Muscle layer of colon (tissue), 2 donors: ENCODE measurements at regions not wholly inside any gene's neighbourhood (a gene's known extent, or its start where the extent isn't known, plus 50 kb on each side); places are given as distances from the start of the nearest gene placed in this dataset.
"Not testable (repeated sequence)": the region's sequence is repeated elsewhere in the genome, so short reads cannot be mapped to it uniquely, and the experiment has no call there.

ENCODE experiments used
- H3K27ac ChIP-seq: one replicate; pipeline ENCODE4 v1.7.0; 2013; ENCODE audit warnings: low read depth, mild to moderate bottlenecking, low read length, moderate library complexity
- H3K27me3 ChIP-seq, 2 donors: one replicate each; pipeline ENCODE4 v1.7.0; 2013; ENCODE audit warnings: low read length in 2 of 2, mild to moderate bottlenecking in 2 of 2; ENCODE audit not compliant: insufficient read depth in 2 of 2, control insufficient read depth in 1 of 2
- H3K36me3 ChIP-seq: one replicate; pipeline ENCODE4 v1.7.0; 2013; ENCODE audit warnings: mild to moderate bottlenecking, low read length; ENCODE audit not compliant: insufficient read depth
- H3K4me1 ChIP-seq: one replicate; pipeline ENCODE4 v1.7.0; 2013; ENCODE audit warnings: mild to moderate bottlenecking, low read length; ENCODE audit not compliant: insufficient read depth
- H3K4me3 ChIP-seq, 2 donors: one replicate each; pipeline ENCODE4 v1.7.0; 2013; ENCODE audit warnings: low read length in 2 of 2, low read depth in 1 of 2, mild to moderate bottlenecking in 1 of 2, moderate library complexity in 1 of 2
- H3K9ac ChIP-seq: one replicate; pipeline ENCODE4 v1.7.0; 2013; ENCODE audit warnings: low read length
- H3K9me3 ChIP-seq: one replicate; pipeline ENCODE4 v1.7.0; 2013; ENCODE audit warnings: mild to moderate bottlenecking, low read length
- donor health status: abdominal sarcoma.
- donor health status: Adenocarcinoma of cecum.

DNA sequence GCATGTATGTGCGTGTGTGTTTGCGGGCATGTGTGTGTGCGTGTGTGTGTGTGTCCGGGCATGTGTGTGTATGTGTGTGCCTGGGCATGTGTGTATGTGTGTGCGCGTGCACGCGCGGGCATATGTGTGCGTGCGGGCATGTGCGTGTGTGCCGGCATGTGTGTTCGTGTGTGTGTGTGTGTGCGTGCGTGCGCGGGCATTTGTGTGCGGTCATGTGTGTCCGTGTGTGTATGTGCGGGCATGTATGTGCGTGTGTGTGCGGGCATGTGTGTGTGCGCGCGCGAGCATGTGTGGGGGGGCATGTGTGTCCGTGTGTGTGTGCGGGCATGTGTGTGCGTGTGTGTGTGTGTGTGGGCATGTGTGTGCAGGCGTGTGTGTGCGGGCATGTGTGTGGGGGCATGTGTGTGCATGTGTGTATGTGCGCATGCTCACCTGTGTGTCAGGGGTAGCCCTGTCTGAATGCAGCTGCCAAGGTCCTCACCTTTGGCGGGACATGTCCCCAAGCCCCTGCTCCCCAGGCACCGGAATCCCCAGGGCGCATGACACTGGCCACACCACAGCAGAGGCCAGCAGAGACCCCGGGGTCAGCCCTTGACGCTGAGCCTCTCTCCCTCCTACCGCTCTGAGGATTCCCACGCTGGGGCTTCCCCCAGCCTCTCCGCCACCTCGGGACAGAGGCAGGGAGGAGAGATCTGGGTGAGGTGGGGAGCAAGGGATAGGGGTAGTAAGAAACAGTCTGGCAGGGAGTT lies 109.5 kb upstream of the NCOR2 start:
- Histone ChIP-seq H3K36me3 (no peaks in the 10 kb centered on the region), H3K4me3 (no peak overlapping the region), H3K27me3 (no peaks in the 10 kb centered on the region), H3K9me3 (no peaks in the 10 kb centered on the region), H3K27ac (peak overlapping the region; percentile 79), H3K4me1 (peaks cover 43% of the 10 kb centered on the region), H3K9ac (no peak overlapping the region)

DNA sequence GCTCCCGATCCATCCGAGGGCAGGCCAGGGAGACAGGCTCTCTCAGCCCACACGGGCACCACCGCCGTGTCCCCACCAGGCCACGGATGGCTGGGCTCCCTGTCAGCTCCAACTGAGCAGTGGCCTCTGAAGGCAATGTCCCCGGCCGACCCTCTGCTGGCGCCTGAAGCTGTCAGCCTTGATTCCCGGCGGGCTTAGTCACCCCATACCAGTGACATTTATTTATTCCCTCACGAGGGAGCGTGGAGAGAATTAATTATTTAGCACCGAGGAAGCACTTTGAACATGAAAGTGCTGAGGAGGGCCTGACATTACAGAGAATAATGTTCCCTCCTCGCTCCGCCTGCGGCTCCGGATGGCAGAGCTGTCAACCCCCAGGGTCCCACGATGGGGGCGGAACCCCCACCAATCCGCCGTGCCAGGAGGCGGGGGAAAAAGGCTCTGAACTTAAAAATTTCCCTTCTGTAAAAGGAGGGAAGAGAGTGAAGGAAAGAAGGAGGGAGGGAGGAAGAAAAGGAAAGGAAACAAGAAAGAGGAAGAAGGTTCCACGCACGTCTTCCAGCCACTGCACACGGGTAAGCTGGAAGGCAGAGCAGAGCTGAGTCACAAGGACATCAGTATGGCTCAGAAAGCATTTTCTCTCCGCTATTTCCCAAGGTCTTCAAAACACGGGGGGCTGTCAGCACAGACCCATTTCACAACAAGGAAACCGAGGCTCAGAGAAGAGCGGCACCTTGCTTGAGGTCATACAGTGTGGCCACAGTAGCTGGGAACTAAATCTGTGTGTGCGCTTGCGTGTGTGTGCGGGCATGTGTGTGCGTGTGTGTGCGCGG lies 108.7 kb upstream of the NCOR2 start:
- Histone ChIP-seq H3K27ac (peak overlapping the region; percentile 79), H3K4me1 (peaks cover 37% of the 10 kb centered on the region), H3K4me3 (peak overlapping the region in 1 of 2 donors; percentile 42)

GRCh38 chr12:124674937-124675336 lies 107.5 kb upstream of the NCOR2 start:
- Histone ChIP-seq H3K4me3 (no peak overlapping the region), H3K9ac (no peak overlapping the region), H3K9me3 (no peaks in the 10 kb centered on the region), H3K36me3 (no peaks in the 10 kb centered on the region), H3K27ac (no peak overlapping the region), H3K4me1 (peaks cover 34% of the 10 kb centered on the region), H3K27me3 (no peaks in the 10 kb centered on the region)

More for the DNA sequence above, 108.7 kb upstream of the NCOR2 start:
- no peaks in the 10 kb centered on the region for H3K36me3 ChIP-seq
- peak overlapping the region; percentile 49 for H3K9ac ChIP-seq
- no peaks in the 10 kb centered on the region for H3K27me3 ChIP-seq
- no peaks in the 10 kb centered on the region for H3K9me3 ChIP-seq

DNA sequence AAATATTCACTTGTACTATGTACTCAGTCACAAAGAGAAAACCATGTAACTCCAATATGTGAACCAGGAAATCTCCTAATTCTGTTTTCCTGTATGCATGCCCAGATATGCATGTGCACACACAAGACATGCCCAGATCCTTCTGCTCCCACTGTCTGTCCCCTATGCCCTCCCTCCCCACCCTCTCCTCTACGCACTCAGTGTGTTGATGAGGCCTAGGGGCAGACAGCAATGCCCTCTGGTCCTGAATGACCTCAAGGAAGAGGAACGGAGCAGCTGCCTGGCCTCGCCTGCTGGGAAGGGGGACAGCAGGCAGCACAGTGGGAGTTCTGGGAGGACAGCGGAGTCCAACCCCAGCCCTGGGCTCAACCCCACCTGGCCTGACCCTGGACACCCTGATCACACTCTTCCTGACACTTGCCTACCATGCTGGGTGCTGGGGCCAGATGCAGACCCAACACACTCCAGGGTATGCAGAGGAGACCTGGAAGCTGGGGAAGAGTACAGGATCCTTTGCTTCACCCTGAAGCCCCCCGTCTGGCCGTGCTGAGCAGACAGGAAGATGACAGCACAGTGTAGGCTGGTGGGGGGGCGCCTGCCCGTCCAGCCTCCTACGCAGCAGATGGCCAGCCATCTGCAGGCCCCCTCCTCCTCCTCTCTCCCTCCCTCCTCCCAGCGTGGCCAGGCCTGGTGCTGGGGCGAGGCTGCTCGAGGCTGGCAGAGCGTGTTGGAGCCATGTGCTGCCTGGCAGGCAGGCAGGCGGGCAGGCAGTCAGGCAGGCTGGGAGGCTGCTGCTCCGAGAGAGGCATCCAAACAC lies 106.6 kb upstream of the NCOR2 start:
- Histone ChIP-seq H3K36me3 (no peaks in the 10 kb centered on the region), H3K9me3 (no peaks in the 10 kb centered on the region), H3K4me1 (peaks cover 25% of the 10 kb centered on the region), H3K4me3 (no peak overlapping the region), H3K9ac (no peak overlapping the region), H3K27me3 (no peaks in the 10 kb centered on the region), H3K27ac (no peak overlapping the region)

- H3K27ac ChIP-seq, H3K27me3 ChIP-seq, H3K9ac ChIP-seq, H3K4me3 ChIP-seq, H3K4me1 ChIP-seq, H3K36me3 ChIP-seq, H3K9me3 ChIP-seq: not testable (repeated sequence)
Measured at GRCh38 chr12:124669271-124669721, 101.9 kb upstream of the NCOR2 start.

DNA sequence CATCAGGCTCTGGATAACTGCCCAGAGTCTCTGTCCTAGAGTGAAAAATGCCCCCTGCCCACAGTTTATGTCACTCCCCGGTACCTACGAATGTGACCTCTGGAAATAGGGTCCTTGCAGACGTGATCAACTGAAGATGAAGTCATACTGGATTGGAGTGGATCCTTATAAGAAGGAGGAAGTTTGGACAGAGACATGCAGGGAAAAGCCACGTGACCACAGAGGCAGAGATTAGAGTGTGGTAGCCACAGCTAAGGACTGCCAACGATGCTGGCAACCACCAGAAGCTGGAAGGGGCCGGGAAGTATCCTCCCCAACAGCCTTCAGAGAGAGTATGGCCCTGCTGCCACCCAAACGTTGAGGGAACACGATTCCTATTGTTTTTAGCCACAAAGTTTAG lies 101.2 kb upstream of the NCOR2 start:
- no peak overlapping the region for H3K27ac ChIP-seq
- H3K36me3 ChIP-seq, result no peaks in the 10 kb centered on the region
- no peaks in the 10 kb centered on the region for H3K9me3 ChIP-seq
- H3K9ac ChIP-seq, result no peak overlapping the region
- no peaks in the 10 kb centered on the region for H3K4me1 ChIP-seq
- no peaks in the 10 kb centered on the region for H3K27me3 ChIP-seq
- no peak overlapping the region for H3K4me3 ChIP-seq

DNA sequence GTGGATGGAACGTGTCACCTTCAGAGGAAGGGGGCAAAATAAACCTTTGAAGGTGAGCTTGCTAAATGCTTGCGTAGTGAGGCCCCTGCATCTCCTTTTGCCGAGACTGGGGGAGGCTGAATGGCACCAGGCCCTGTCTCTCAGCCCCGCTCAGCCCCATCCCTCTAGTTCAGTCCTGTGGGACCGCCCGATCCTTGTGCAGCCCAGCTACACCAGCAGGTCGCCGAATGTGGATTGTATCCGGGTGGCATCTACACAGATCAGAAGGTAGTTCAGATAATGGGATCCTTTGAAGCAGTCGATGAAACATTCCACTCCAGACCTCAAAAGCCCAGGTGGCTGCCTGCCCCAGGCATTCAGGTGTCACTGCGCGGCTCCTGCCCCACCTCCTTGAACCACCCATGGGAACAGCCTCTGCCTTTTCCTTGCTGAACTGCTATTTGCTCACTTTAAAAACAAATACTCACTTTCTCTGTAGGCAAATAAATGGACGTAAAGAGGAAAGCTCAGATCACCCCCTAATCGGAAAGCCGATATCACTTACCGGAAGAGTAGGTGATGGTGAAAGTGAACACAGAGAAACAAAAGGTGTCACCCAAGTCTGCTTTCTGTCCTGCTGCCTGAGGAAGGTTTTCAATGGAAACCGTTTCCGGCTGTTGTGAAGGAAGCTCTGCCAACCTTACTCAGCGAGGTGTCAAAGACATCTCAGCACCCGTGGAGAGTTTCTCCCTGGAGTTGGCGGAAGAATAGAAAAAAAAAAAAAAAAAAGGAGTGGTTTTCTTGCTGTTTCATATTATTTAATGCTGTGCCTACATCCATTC lies 100.3 kb upstream of the NCOR2 start:
- Histone ChIP-seq H3K4me3 (no peak overlapping the region), H3K27me3 (no peaks in the 10 kb centered on the region), H3K4me1 (peaks cover 1% of the 10 kb centered on the region), H3K9me3 (no peaks in the 10 kb centered on the region), H3K36me3 (no peaks in the 10 kb centered on the region), H3K9ac (no peak overlapping the region), H3K27ac (no peak overlapping the region)

- Histone ChIP-seq H3K27ac (no peak overlapping the region), H3K36me3 (no peaks in the 10 kb centered on the region), H3K4me1 (peaks cover 6% of the 10 kb centered on the region), H3K27me3 (no peaks in the 10 kb centered on the region), H3K9me3 (no peaks in the 10 kb centered on the region), H3K4me3 (no peak overlapping the region), H3K9ac (no peak overlapping the region)
Measured at GRCh38 chr12:124666722-124667259, 99.4 kb upstream of the NCOR2 start.

DNA sequence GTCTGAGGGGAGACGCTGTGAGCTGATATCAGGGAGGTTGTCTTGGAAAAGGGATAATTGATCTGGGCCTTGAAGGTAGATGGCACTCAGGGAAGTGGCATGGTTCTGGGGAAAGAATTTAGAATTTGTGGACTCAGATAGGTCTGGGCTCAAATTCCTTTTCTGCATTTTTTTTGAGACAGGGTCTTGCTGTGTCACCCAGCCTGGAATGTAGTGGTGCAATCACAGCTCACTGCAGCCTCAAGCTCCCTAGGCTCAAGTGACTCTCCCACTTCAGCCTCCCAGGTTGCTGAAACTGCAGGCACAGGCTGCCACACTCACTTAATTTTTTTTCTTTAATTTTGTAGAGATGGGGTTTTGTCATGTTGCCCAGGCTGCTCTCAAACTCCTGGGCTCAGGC lies 98.1 kb upstream of the NCOR2 start:
- H3K4me3 ChIP-seq, result no peak overlapping the region
- H3K4me1 ChIP-seq, result peaks cover 6% of the 10 kb centered on the region
- H3K9ac ChIP-seq, result no peak overlapping the region
- no peak overlapping the region for H3K27ac ChIP-seq
- no peaks in the 10 kb centered on the region for H3K27me3 ChIP-seq
- no peaks in the 10 kb centered on the region for H3K9me3 ChIP-seq
- no peaks in the 10 kb centered on the region for H3K36me3 ChIP-seq

GRCh38 chr12:124664395-124665111 lies 97.1 kb upstream of the NCOR2 start:
- Histone ChIP-seq H3K36me3 (no peaks in the 10 kb centered on the region), H3K4me1 (peaks cover 6% of the 10 kb centered on the region), H3K27me3 (no peaks in the 10 kb centered on the region), H3K9me3 (no peaks in the 10 kb centered on the region), H3K27ac (no peak overlapping the region), H3K9ac (no peak overlapping the region), H3K4me3 (no peak overlapping the region)
